Stimulated activated CD8-positive, alpha-beta memory T cell treated with anti-CD3 and anti-CD28 coated beads, Interleukin-7, amount 100 ng/mL, for 48 hours (primary cell): ENCODE measurements at regions not wholly inside any gene's neighbourhood (a gene's known extent, or its start where the extent isn't known, plus 50 kb on each side); places are given as distances from the start of the nearest gene placed in this dataset.

ENCODE experiments used
- DNase-seq, 2 donors: peaks; one replicate each; pipeline ENCODE4 v3.0.0-alpha.2; 2020; ENCODE audit warnings: low read depth in 1 of 2; ENCODE audit errors: extremely low read depth in 1 of 2

GRCh38 chr12:115338566-115339294, 654.8 kb upstream of the TBX3 start:
- no peak for DNase-seq

GRCh38 chr12:115337693-115338543, 653.9 kb upstream of the TBX3 start:
- no peak for DNase-seq

- no peak for DNase-seq
Measured at GRCh38 chr12:115336506-115336905, 652.5 kb upstream of the TBX3 start.

- no peak for DNase-seq
Measured at GRCh38 chr12:115335594-115335993, 651.6 kb upstream of the TBX3 start.

- no peak for DNase-seq
Measured at GRCh38 chr12:115335048-115335447, 651.1 kb upstream of the TBX3 start.

- no peak for DNase-seq
Measured at GRCh38 chr12:115332945-115333344, 649.0 kb upstream of the TBX3 start.

- no peak for DNase-seq
Measured at GRCh38 chr12:115325858-115326257, 641.9 kb upstream of the TBX3 start.

- no peak for DNase-seq
Measured at GRCh38 chr12:115324949-115325593, 641.1 kb upstream of the TBX3 start.

GRCh38 chr12:115323223-115323905, 639.4 kb upstream of the TBX3 start:
- DNase-seq, result no peak

GRCh38 chr12:115322275-115322674, 638.3 kb upstream of the TBX3 start:
- no peak for DNase-seq

GRCh38 chr12:115320967-115321366, 637.0 kb upstream of the TBX3 start:
- no peak for DNase-seq

- DNase-seq, result no peak
Measured at GRCh38 chr12:115320451-115320850, 636.5 kb upstream of the TBX3 start.

- no peak for DNase-seq
Measured at GRCh38 chr12:115319446-115320040, 635.6 kb upstream of the TBX3 start.

- no peak for DNase-seq
Measured at GRCh38 chr12:115313929-115314328, 630.0 kb upstream of the TBX3 start.

GRCh38 chr12:115312901-115313300, 628.9 kb upstream of the TBX3 start:
- no peak for DNase-seq

- DNase-seq, result no peak
Measured at GRCh38 chr12:115311875-115312274, 627.9 kb upstream of the TBX3 start.

GRCh38 chr12:115308918-115309317, 624.9 kb upstream of the TBX3 start:
- no peak for DNase-seq

GRCh38 chr12:115306380-115306779, 622.4 kb upstream of the TBX3 start:
- DNase-seq, result no peak

- no peak for DNase-seq
Measured at GRCh38 chr12:115305867-115306266, 621.9 kb upstream of the TBX3 start.

GRCh38 chr12:115305275-115305674, 621.3 kb upstream of the TBX3 start:
- DNase-seq, result no peak
